ENCODE measurements at regions not wholly inside any gene's neighbourhood (a gene's known extent, or its start where the extent isn't known, plus 50 kb on each side); places are given as distances from the start of the nearest gene placed in this dataset.

DNA sequence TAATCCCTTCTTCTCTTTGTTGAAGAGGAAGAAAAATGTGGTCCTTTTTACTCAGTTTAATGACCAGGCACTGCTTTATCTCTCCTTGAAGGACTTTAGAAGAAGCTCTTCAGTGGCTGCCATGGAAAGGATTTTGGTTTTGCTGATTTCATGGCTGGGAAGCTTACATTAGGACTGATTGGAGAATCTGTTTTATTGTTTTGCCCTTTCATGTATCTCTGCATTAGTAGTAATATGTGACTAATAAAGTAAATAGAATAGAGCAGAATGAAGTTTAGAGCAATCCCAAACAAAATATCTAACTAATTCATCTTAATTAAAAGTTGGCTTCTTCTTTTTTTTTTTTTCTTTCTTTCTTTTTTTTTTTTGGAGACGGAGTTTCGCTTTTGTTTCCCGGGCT lies 502.9 kb downstream of the HAO1 start:
- H3K14ac ChIP-seq (replicated peaks; ENCODE audit: low read depth, low read length): no peak overlapping the region
- dilution Hi-C loops (cut with HindIII; ENCODE audit: low sequenced_read_pairs, unreplicated experiment) (no loop called here), intact Hi-C loops (cut with micrococcal nuclease) (no loop called here), in situ Hi-C loops (cut with MboI; ENCODE audit: low sequenced_read_pairs) (no loop called here)
- H3K18ac ChIP-seq (ENCODE audit: low read depth, low read length): no peak overlapping the region
- H3K4me2 ChIP-seq (ENCODE audit: low read depth, low read length): no peak overlapping the region
- H3K4ac ChIP-seq (ENCODE audit: low read depth, low read length): no peak overlapping the region
- H2AK5ac ChIP-seq (ENCODE audit: low read depth, low read length): no peak overlapping the region
- BruUV-seq (replicated peaks): no TSS peak
- no peak overlapping the region for H3K27ac ChIP-seq (ENCODE audit: insufficient read depth, low read length)
- no peak overlapping the region for H4K91ac ChIP-seq (ENCODE audit: insufficient read depth, low read depth, low read length)
- CTCF ChIA-PET: no interaction called here
- H4K20me1 ChIP-seq (ENCODE audit: insufficient read depth, low read length): no peaks in the 10 kb centered on the region
- H4K8ac ChIP-seq (ENCODE audit: low read depth in 2 of 2, low read length in 2 of 2): no peak overlapping the region
- no peak for TF ChIP-seq MAFK (IDR thresholded peaks at IDR 0.05; ENCODE audit: low read depth, low read length)
- TF ChIP-seq, protein P1, sequence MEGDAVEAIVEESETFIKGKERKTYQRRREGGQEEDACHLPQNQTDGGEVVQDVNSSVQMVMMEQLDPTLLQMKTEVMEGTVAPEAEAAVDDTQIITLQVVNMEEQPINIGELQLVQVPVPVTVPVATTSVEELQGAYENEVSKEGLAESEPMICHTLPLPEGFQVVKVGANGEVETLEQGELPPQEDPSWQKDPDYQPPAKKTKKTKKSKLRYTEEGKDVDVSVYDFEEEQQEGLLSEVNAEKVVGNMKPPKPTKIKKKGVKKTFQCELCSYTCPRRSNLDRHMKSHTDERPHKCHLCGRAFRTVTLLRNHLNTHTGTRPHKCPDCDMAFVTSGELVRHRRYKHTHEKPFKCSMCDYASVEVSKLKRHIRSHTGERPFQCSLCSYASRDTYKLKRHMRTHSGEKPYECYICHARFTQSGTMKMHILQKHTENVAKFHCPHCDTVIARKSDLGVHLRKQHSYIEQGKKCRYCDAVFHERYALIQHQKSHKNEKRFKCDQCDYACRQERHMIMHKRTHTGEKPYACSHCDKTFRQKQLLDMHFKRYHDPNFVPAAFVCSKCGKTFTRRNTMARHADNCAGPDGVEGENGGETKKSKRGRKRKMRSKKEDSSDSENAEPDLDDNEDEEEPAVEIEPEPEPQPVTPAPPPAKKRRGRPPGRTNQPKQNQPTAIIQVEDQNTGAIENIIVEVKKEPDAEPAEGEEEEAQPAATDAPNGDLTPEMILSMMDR (conservative IDR thresholded peaks at IDR 0.05; ENCODE audit: low read depth, low read length): no peak
- TF ChIP-seq BHLHE40 (IDR thresholded peaks at IDR 0.05; ENCODE audit: low read depth, low read length): no peak
- no peak for TF ChIP-seq POLR2A (IDR thresholded peaks at IDR 0.05; ENCODE audit: low read depth, low read length)
- TF ChIP-seq, protein P2, sequence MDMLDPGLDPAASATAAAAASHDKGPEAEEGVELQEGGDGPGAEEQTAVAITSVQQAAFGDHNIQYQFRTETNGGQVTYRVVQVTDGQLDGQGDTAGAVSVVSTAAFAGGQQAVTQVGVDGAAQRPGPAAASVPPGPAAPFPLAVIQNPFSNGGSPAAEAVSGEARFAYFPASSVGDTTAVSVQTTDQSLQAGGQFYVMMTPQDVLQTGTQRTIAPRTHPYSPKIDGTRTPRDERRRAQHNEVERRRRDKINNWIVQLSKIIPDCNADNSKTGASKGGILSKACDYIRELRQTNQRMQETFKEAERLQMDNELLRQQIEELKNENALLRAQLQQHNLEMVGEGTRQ (IDR thresholded peaks at IDR 0.05; ENCODE audit: low read depth, low read length): no peak
- TF ChIP-seq RFX5 (IDR thresholded peaks at IDR 0.05; ENCODE audit: low read depth, low read length): no peak
- TF ChIP-seq RAD21 (IDR thresholded peaks at IDR 0.05; ENCODE audit: low read length): no peak
- TF ChIP-seq CEBPB (IDR thresholded peaks at IDR 0.05; ENCODE audit: low read depth, low read length): no peak
- no peak for TF ChIP-seq MAZ (IDR thresholded peaks at IDR 0.05; ENCODE audit: borderline replicate concordance, low read depth, low read length)
- TF ChIP-seq, protein P3, sequence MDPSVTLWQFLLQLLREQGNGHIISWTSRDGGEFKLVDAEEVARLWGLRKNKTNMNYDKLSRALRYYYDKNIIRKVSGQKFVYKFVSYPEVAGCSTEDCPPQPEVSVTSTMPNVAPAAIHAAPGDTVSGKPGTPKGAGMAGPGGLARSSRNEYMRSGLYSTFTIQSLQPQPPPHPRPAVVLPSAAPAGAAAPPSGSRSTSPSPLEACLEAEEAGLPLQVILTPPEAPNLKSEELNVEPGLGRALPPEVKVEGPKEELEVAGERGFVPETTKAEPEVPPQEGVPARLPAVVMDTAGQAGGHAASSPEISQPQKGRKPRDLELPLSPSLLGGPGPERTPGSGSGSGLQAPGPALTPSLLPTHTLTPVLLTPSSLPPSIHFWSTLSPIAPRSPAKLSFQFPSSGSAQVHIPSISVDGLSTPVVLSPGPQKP (IDR thresholded peaks at IDR 0.05; ENCODE audit: borderline replicate concordance, low read depth, low read length): no peak
- TF ChIP-seq SMC3 (IDR thresholded peaks at IDR 0.05; ENCODE audit: low read depth, low read length): no peak
- no peak for TF ChIP-seq NFE2L2 (IDR thresholded peaks at IDR 0.05; ENCODE audit: low read depth, low read length)
- TF ChIP-seq MXI1 (IDR thresholded peaks at IDR 0.05; ENCODE audit: borderline replicate concordance, low read depth, low read length): no peak
- H3K56ac ChIP-seq (ENCODE audit: extremely low read depth, insufficient read depth, low read length): no peak overlapping the region
- H3K9me1 ChIP-seq (ENCODE audit: insufficient read depth, low read length): no peaks in the 10 kb centered on the region
- no peak overlapping the region for H2BK5ac ChIP-seq (ENCODE audit: low read depth, low read length, poor library complexity, severe bottlenecking)
- H3K9ac ChIP-seq (ENCODE audit: low read depth, low read length): no peak overlapping the region
- DNase-seq (no peak), ATAC-seq (ENCODE audit: low read depth) (no peak)
- no CpG with 5 or more reads among the region's 3 CpGs for WGBS, 2 experiments (ENCODE audit: extremely low coverage in 2 of 2, insufficient read length in 1 of 2)
- no peak overlapping the region for H3K4me3 ChIP-seq (ENCODE audit: insufficient read depth, low read depth, low read length)
- no peak overlapping the region for H4K5ac ChIP-seq (ENCODE audit: low read depth, low read length)
- H3K36me3 ChIP-seq (ENCODE audit: control insufficient read depth, insufficient read depth, low read length): no peaks in the 10 kb centered on the region
- POLR2A ChIA-PET (ENCODE audit: unreplicated experiment): no interaction called here
- no peak overlapping the region for H2AK9ac ChIP-seq (replicated peaks; ENCODE audit: low read depth, low read length, poor library complexity)
- H3K4me1 ChIP-seq (ENCODE audit: control insufficient read depth, insufficient read depth, low read length): no peaks in the 10 kb centered on the region
- no peaks in the 10 kb centered on the region for H3K27me3 ChIP-seq (ENCODE audit: control insufficient read depth, insufficient read depth, low read length)
- no peak overlapping the region for H2AFZ ChIP-seq (replicated peaks; ENCODE audit: low read length, poor library complexity)
- no peak overlapping the region for H2BK20ac ChIP-seq (ENCODE audit: low read depth, low read length)
- H3K23ac ChIP-seq (ENCODE audit: low read depth, low read length): no peak overlapping the region
- no peak overlapping the region for H2BK120ac ChIP-seq (ENCODE audit: low read depth, low read length)
- no peaks in the 10 kb centered on the region for H3K79me1 ChIP-seq (ENCODE audit: low read depth in 1 of 2, low read length in 2 of 2)
- no peak overlapping the region for H2BK15ac ChIP-seq (ENCODE audit: low read depth, low read length)
- H3K9me3 ChIP-seq (ENCODE audit: control insufficient read depth, insufficient read depth, low read length): no peaks in the 10 kb centered on the region
